ENCODE measurements at regions not wholly inside any gene's neighbourhood (a gene's known extent, or its start where the extent isn't known, plus 50 kb on each side); places are given as distances from the start of the nearest gene placed in this dataset.
"Not testable (repeated sequence)": the region's sequence is repeated elsewhere in the genome, so short reads cannot be mapped to it uniquely, and the experiment has no call there.

- DNase-seq (ENCODE audit: low read depth) = no peak
Observed at GRCh38 chr7:41465571-41465970, 237.3 kb downstream of the INHBA start.

DNA sequence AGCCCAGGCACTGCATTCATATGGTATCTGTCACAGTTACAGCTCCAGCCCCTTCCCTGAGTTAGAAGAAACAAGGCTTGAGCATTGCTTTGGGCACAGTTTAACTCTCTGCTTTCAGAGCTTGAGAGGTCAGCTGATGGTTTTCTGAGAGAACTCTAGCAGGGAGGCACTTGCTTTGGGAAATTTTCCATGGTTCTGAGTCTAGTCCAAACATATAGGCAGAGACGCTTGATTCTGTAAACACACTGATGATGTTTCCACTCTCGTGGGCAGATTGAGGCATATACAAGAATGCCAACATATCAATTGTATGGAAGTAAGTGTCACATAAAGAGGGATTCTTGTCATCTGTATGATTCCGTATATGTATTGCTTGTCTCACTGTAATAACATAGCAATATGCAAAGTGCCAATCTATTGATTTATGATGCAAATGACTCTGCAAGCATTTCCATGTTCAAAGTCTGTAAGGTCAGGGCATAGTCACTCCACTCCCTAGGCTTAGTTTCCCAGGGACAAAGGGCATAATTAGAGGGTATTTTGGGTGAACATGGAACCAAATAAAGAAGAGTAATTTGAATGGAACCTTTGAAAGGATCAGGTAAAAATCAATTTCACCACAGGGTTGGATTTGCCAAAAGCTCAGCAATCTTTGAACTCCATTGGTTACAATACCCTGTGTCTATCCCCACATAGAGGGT is 239.0 kb downstream of the INHBA start:
- DNase-seq (ENCODE audit: low read depth) = no peak

- DNase-seq (ENCODE audit: low read depth) = no peak
Observed at GRCh38 chr7:41459623-41460261, 243.1 kb downstream of the INHBA start.

GRCh38 chr7:41459183-41459582 is 243.7 kb downstream of the INHBA start:
- no peak for DNase-seq (ENCODE audit: low read depth)

- no peak for DNase-seq (ENCODE audit: low read depth)
Observed at GRCh38 chr7:41457832-41458437, 245.0 kb downstream of the INHBA start.

GRCh38 chr7:41451826-41452225 is 251.1 kb downstream of the INHBA start:
- no peak for DNase-seq (ENCODE audit: low read depth)

- DNase-seq (ENCODE audit: low read depth) = no peak
Observed at GRCh38 chr7:41449694-41450093, 253.2 kb downstream of the INHBA start.

DNA sequence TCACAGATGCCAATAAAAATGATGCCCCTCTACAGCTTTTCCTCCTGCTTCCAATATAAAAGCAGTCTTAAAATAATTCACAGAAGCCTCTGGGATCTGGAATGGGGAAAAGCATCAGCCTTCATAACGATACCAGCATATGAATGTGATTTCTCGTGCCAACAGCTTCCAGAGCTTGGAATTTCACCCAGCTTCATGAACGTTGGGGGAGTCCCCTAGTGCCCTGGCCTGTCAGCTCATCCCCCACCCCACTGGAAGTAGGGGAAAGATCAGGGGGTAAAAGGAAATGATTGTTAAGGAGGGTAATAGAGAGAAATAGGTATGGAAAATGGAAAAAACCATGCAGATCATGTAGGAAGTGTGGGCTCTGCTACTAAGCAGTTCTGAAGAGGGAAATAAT is 253.6 kb downstream of the INHBA start:
- DNase-seq (ENCODE audit: low read depth) = no peak

DNA sequence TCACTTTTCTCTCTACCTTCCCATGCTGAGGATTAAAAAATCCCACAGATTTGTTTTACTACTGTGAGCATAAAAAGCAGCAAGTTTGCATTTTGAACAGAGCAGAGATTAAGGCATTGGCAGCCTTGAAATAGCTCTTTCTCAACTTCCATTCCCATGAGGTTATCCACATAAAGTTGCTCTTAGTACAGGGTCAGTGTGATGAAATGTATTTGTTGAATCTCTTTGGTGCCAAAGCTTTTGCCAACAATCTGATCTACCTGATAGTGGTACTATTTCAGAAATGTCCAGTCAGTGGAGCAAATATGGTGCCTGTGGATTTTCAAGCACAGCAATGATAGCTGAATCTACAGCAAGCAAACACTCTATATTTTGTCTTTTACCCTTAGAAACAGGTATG is 254.8 kb downstream of the INHBA start:
- DNase-seq (ENCODE audit: low read depth) = no peak

DNA sequence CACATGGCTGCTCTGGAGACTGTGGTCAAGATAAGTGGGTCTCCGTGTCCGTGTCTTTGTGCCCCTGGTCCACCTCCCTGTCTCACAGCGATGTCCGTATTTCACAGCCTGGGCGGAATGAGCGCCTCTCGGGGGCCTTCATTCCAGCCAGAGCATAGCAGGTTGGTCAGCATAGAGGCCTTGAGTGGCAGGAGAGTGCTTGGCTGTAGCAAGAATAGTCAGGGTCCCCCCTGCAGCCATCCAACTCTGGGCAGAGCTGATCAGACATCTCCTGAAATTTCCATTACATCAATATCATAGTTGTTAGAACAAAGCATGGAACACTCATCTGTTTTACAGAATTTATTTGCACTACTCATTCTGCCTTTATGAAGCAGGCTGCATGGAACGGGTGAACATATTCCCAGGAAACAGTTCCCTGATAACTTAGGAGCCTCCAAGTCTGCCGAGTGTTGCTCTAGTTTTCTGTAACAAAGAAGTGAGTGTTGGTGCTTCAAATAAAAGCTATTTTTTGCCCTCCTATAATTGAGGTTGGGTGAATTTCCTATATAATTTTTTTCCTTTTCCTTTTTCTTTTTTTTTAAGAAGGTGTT is 255.3 kb downstream of the INHBA start:
- no peak for DNase-seq (ENCODE audit: low read depth)

- DNase-seq (ENCODE audit: low read depth) = no peak
Observed at GRCh38 chr7:41446606-41447449, 256.1 kb downstream of the INHBA start.

DNA sequence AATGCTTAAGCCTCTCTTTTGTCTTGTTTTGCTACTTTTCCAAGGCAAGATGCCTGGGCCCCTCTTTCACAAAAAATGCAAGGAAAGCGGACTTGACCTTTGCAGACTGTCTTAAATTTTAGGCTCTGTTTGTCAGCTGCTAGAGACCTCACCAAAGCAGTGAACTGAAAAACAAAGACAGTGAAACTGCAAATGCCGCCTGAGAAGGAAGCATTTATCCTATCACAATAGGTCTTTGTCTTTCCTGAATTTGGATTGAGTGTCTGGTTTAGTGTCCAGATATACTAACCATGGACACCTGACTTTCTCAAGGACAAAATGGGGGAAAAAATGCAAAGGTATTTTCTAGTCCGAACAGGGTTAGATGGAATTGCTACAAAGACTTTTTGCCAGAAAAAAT is 256.9 kb downstream of the INHBA start:
- DNase-seq (ENCODE audit: low read depth) = no peak

DNA sequence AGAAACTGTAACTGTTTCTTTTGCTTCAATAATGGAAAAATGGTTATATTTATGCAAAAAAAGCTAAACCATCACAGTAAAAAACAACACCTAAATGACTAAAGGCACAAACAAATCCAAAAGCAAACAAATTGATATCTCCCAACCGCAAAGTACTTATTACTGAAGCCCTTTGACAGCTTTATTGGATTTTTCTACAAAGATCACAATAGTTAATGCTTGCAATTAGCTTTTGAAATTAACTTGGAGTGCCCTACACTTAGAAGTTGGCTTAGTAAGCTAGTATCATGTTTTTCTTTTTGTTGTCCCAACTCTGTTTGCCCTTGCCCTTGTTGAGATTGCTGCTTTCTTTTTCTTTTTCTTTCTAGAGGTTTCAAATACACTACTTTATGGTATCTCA is 257.5 kb downstream of the INHBA start:
- DNase-seq (ENCODE audit: low read depth) = no peak

DNA sequence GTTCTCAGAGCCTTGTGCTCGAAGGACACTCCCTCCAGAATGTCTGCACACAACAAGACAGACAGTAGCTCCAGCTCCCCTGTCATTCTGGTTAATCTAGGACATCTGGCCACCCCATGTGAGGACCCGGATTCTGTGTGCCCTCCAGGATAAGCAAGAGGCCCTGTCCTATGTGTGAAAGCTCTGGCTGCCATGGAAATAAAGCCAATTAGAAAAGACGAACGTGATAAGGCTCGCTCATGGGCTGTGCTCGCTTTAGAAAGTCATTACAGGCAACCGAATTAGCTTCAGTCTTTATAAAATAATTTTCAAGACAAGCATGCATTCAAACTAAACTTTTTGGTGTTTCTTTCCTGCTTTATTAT is 263.4 kb downstream of the INHBA start:
- DNase-seq (ENCODE audit: low read depth) = no peak

DNA sequence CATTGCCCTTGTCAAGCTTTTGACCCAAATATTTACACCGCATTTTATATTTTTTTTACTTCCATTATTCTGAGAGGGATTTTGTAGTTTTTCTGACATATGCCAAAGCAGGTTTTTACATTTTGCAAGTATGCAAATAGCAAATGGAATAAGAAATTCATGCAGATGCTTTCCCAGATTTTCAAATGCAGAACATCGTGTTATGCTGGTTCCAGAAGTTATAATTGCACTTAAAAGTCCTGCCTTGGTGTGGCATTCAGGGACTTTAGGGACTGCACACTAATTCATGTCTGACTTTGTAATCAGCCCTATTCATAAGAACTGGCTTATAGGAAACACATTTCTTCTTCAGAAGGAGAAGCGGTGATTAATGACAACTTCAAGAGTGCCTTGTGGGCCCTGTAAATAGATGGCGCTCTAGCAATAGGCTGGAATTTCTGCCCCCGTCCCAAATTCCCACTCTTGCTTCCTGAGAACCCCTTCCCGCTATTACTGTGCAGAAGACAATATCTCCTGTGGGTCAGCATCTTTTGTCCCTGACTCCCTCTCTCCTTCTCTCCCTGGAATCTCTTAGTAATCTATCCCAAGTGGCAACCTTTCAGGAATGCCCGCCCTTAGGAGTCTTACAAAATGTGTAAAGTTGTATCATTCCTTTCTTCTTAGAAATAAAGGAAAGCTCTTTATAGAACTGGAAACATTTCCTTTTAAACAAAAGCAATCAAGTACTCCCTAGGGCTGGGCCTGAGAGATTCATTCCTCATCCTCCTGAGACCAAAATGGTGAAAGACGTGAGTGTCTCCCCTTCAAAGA is 264.0 kb downstream of the INHBA start:
- no peak for DNase-seq (ENCODE audit: low read depth)

DNA sequence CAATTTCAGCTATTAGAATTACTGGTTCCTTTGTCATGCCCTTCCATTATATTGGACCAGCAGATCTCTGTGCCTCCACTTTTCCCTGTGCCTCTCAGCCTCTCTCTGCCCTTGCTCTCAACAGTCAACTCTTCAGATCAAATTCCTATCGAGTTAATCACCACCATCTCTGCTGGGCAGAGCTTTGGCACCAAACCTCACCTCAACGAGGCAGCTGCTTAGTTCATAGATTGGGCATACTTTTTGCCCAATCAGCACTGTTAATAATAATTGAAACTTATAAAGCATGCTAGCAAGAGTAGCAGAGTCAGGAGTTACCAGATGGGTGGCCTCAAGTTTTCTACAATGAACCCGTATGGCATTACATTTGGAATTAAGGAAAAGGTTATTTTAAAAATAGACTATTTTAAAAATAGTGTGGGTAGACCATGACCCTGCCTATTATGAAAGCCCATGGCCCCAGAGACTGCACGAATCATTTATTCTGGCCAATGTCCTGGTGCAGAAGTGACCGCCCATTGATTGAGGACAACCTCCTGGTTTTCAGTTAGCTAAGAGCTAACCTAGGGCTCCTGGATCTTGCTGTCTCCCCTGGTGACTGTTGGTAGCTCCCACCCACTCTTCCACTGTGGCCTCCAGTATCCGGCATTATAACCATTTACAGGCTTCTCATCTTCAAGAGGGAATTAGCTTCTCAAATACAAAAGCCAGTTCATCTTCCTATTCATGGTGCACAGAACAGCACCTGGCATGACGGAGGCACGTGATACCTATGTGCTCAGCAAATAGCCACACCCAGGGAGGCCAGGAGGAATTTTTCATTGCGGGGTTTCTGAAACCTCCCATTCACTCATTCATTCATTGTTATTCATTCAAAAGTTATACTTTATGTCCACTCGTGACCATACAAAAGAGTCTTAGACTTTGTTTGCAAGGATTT is 265.4 kb downstream of the INHBA start:
- peak; percentile 17 for DNase-seq (ENCODE audit: low read depth)

- no peak for DNase-seq (ENCODE audit: low read depth)
Observed at GRCh38 chr7:41436139-41436538, 266.8 kb downstream of the INHBA start.

- not testable (repeated sequence) for DNase-seq (ENCODE audit: low read depth)
Observed at GRCh38 chr7:41435020-41435419, 267.9 kb downstream of the INHBA start.

DNA sequence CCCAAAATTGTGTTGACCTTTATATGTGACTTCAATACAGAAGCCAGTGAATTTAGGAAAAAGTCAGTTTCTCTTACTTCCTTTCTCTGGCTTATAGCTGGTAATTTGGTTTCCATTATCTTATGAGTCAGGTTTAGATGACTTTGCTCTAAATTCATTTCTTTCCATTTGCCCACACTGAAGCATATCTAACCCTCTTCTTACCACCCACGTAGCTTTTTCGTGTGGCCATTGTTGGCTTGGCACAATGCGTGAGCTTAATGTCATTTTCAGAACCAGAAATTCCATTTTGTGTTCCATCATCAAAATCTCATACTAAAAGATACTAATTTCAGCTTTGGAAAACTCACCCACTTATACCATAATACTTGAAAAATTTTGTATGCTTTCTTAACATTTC is 271.2 kb downstream of the INHBA start:
- DNase-seq (ENCODE audit: low read depth) = no peak

DNA sequence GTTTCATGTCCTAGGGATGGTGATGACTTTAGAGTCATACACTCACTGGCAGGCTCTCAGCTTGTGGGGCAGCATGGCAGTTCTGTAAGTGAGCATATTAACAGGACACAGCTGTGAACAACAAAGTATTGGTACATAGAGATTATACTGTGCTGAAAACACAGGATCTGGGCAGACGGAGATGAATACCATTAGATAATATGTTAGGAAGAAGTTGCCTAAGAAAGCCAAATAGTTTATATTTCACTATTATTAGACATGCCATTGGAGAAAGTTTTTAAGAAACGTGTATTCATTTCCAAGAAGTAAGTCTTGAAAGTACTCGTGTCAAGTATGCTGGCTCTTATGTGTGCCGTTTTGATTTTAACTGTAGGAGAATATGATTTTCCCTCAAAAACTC is 274.5 kb downstream of the INHBA start:
- no peak for DNase-seq (ENCODE audit: low read depth)

All from HS-27A (cell line).